HuH-7.5 (cell line): ENCODE measurements at regions not wholly inside any gene's neighbourhood (a gene's known extent, or its start where the extent isn't known, plus 50 kb on each side); places are given as distances from the start of the nearest gene placed in this dataset.
"Not testable (repeated sequence)": the region's sequence is repeated elsewhere in the genome, so short reads cannot be mapped to it uniquely, and the experiment has no call there.

Experiments
- DNase-seq: peaks from one replicate; pipeline ENCODE4 v3.0.0; 2011; ENCODE audit warnings: low spot score

GRCh38 chr4:24208691-24209090, 318.8 kb upstream of the PPARGC1A start:
- DNase-seq: no peak

- not testable (repeated sequence) for DNase-seq
These were observed 314.9 kb upstream of the PPARGC1A start for GRCh38 chr4:24204708-24205107.

DNA sequence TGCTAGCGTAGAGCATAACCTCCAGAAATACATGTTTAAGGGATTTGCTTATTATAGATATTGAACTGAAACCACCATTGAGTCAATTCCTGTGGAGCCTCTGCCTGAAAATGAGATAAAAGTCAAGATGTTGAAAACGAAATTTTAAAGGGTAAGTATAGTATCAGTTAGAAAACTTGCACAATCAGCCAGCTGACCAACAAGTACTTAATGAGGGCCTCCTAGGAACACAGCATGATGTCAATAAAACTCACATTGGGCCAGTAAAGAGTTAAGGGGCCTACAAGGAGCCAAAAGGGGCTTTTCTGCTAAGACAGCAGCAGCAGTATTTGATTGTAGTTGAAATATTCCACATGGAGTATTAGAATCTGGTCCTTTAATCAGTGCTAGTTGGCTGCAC, 314.1 kb upstream of the PPARGC1A start:
- no peak for DNase-seq

GRCh38 chr4:24202579-24202978, 312.7 kb upstream of the PPARGC1A start:
- no peak for DNase-seq

- no peak for DNase-seq
These were observed 308.1 kb upstream of the PPARGC1A start for GRCh38 chr4:24197955-24198354.

DNA sequence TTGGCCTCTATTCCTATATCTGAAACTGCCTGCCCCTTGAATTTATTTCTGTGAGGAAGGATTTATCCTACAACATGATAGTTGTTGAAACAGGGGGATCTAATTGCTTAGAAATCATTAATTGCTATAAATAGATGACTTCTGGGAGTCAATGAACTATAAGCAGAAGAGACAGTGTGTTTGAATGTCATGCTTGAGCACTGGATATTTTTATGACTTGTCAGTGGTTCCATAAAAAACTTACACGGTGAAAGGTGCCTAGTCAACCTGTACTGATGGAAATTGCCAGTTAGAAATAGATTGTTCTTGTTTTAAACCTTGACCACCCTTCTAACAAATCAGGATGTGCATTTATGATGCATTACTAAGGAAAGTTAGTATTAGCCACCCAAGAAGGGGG, 306.9 kb upstream of the PPARGC1A start:
- no peak for DNase-seq

DNA sequence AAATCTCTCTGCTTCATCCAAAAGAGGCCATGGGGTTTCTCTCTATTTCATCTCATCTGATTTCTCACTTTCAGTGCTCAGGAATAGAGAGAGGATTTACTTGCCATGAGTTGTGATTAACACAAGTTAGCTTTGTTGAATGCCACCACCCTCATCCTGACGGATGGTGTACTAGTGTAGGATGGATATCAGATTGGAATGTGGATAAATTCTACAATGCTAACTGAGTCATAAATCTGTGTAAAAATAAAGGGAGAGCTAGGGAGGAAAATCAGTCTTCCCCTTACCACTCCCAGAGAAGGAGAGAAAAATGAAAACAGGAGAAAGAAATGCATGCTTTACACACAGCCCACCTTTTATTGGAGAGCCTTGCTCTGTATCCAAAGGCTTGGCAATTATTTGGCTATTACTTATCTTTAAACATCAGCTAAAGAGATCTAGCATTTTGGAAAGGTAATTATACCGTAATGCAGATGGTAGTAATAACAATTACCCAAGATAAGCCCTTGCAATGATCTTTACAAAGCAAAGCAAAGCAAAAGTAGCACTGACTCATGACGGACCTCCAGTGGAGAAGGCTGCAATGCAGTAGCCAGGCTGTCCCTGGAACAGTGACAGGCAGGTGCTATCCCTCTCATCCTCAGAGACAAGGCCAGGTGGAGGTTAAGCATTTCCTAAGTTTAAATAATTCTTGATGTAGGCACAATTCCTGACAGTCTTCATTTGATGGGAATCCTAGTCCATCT, 306.3 kb upstream of the PPARGC1A start:
- DNase-seq: no peak

DNA sequence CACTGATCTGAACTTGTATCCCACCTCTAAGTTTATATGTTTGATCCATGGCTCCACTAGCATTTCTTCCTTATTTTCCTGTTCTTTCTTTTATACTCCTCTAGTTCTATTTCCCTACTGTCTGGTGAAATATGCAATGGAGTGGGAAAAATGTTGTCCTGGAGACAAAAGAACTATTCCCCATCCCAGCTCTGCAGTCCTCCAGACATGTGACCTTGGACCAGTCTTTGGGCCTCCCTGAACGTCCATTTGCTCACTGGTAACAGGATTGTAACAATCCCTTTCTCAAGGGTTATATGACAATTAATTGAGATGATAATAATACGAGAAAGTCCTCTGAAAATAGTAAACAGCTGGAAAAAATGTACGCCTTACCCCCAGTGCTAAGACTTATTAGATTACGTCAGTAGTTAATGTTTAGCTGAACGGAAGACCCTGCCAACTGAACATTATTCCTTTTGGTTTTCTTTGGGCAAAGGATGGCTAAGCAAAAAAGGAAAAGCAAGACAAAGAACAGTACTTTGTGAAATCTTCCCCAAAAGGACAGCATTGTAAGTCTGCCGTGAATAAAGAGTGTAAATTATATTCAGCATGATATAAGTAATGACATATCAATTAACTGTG, 302.3 kb upstream of the PPARGC1A start:
- DNase-seq: no peak

DNA sequence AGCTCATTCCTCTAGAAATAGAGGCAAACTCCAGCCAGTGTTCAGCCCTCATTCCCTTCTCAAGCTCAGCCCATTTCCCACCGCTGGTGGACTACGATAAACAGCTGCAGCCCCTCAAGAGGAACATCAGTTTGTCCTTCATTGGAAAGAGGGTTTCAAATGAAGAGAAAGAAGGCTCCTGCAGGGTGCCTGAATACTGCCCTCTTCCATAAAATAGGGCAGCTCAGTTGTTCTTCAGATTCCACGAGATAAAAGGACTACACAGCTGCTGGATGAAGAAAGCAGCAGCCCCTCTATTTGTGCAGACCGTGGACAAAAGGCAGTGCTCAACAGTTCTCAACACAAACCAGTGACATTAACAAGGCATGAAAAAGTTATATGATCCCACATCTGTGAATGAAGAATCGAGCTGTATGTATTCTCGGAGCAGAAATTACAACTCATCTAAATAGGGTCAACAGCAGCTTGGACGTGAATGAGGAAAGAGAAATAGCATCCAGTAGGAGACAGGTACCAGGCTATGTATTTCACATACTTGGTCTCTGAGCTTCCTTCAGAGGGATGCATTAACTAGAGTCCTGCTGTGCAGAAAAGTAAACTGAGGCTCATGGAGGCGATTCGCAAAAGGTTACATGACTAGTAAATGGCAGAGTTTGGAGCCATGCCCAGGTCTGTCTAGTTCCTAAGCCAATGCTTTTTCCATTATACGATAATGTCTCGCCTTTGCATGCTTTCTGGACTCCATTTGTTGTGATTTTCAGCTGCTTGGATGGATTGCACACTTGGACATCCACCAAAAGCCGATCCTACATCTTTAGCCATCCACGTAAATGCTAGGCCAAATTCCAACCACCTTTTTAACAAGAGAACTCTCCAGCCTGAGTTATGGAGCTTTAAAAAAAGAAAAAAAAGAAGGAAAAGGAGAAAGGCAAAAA, 301.2 kb upstream of the PPARGC1A start:
- no peak for DNase-seq

- DNase-seq: no peak
These were observed 298.6 kb upstream of the PPARGC1A start for GRCh38 chr4:24188459-24188858.

- no peak for DNase-seq
These were observed 296.6 kb upstream of the PPARGC1A start for GRCh38 chr4:24186466-24186865.

- DNase-seq: no peak
These were observed 291.2 kb upstream of the PPARGC1A start for GRCh38 chr4:24181005-24181404.

GRCh38 chr4:24180586-24180985, 290.7 kb upstream of the PPARGC1A start:
- no peak for DNase-seq

DNA sequence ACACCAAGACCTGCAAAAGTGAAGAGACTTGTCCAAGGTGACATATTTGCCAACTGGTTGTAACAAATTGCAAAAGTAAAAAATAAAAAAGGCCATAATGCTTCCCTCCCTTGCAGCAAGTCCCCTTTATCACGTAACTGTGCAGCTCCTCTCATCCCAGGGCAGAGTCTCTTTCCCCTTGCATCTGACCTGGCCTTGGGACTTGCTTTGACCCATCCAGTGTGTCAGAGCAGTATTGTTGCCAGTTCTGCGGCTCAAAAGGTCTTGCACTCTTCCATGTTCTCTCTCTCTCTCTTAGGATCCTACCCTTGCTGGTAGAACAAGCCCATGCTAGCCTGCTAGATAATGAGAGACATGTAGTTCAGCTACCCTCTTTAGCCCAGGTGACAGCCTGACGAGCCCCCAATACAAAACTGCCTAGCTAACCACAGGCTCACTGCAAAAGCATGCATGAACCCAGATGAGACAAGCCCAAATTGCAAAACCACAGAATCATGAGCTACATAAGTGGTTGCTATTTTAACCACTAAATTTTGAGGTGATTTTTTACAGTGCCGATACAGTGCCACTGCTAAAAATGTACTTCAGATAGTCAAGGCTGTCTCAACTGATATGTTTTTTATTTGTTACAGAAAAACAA, 289.5 kb upstream of the PPARGC1A start:
- DNase-seq: no peak

DNA sequence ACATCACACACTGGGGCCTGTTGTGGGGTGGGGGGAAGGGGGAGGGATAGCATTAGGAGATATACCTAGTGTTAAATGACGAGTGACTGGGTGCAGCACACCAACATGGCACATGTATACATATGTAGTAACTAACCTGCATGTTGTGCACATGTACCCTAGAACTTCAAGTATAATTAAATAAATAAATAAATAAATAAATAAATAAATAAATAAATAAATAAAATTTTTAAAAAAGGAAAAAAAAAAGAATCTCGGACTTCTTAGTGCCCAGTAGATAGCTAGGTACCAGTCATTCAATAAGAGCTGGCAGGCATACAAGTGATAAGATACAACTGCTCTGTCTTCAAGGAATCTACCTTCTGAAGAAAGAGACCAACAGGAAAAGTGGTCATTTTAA, 287.6 kb upstream of the PPARGC1A start:
- DNase-seq: not testable (repeated sequence)

- no peak for DNase-seq
These were observed 285.9 kb upstream of the PPARGC1A start for GRCh38 chr4:24175707-24176106.

DNA sequence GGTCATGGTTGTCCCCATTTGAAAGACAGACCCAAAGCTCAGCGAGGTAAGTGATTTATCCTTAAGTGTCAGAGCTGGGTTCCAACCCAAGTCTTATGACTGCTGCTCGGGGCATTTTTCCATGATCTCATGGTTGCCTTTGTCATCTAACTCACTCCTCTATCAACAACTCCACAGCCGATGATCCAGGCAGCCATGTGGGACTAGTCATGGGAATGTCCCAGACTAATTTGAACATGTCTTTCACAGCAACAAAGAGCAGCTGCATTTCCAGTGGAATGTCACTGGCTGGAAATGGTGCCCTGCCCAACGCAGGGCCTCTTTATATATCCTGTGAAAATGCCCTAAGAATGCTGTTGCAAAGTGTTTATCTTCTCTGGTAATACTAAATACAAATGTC, 284.8 kb upstream of the PPARGC1A start:
- DNase-seq: no peak

DNA sequence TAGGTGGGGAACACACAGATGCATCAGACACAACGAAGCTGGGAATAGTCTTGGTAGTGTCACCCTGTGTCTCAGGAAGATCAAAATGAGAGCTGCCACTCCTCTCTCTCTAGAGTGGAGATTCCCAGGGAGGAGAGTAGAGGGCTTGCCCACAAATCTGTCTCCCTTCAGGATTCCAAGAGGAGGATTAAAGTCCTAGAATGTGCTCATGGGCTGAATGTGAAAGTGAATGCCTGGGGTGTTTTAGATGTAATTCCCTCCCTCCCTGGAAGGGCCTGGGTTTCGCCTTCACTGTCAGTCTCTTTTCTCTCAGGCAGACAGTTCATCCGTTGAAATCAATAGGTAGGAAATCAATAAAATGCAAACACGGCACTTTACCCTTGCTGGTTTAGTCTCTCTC, 282.6 kb upstream of the PPARGC1A start:
- DNase-seq: no peak

- DNase-seq: no peak
These were observed 280.1 kb upstream of the PPARGC1A start for GRCh38 chr4:24169956-24170355.

GRCh38 chr4:24168658-24169057, 278.8 kb upstream of the PPARGC1A start:
- no peak for DNase-seq

DNA sequence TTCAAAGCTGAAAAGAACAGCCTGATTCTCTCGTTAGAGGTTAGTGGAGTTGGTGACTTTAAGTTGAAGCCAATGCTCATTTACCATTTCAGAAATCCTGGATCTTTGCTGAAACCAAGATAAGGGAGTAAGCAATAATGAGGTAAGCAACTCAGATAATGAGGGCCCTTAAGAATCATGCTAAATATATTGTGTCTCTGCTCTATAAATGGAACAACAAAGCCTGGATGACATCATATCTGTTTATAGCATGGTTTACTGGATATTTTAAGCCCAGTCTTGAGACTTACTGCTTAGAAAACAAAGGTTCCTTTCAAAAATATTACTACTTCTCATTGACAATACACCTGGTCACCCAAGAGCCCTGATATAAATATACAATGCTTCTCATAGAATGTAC, 276.7 kb upstream of the PPARGC1A start:
- no peak for DNase-seq

DNA sequence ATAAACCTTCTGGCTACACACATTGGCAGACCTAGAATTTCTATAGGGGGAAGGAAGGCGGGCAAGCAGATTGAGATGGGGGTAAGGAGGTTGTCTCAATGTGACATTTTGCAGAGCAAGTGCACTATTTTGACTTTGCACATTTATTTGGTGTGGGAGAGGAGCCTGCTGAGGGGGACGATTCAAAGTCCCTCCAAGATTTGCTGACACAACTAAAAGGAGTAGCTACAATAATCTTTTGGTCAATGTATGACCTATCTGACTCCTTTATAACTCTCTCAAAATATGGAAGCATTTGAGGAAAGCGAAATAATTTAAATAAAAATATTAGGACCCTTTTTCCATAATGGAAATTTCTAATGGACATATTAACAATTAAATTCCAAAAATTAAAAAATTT, 274.9 kb upstream of the PPARGC1A start:
- no peak for DNase-seq
